ENCODE measurements at regions not wholly inside any gene's neighbourhood (a gene's known extent, or its start where the extent isn't known, plus 50 kb on each side); places are given as distances from the start of the nearest gene placed in this dataset.
"Not testable (repeated sequence)": the region's sequence is repeated elsewhere in the genome, so short reads cannot be mapped to it uniquely, and the experiment has no call there.

DNA sequence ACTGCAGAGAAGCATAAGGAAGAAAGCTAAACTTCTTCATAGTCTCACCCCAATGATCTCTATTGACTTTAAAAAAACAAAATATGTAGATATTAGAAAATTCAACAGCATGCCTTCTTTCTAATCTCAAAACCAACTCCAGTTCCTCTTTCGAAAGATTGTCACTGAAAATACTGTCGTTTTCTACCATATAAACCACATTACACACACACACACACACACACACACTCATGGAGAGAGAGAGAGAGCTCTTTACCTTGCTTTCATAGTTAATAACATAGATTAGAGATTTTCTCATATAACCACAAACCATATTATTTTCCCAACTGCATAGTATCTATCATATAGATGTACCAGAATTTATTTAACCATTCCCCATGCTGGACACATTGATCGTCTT is 296.2 kb upstream of the MGMT start:
- FAIRE-seq = no peak
- no peak for DNase-seq (ENCODE audit: low spot score)

DNA sequence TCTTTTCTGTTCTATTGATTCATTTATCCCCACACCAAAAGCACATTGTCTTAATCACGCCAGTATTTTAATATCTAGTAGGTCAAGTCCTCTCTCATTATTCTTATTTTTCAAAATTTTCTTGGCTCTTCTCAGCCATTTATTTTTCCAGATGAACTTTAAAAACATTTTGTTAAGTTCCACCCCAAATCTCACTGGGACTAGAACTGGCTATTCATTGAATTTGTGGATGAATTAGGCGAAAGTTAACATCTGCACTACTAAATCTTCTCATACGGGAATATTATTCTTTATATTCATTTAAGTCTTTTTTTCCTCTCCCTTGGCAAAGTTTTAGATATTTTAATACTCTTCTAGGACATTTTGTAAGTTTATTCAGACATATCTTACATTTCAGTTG is 295.2 kb upstream of the MGMT start:
- no peak for FAIRE-seq
- no peak for DNase-seq (ENCODE audit: low spot score)

DNA sequence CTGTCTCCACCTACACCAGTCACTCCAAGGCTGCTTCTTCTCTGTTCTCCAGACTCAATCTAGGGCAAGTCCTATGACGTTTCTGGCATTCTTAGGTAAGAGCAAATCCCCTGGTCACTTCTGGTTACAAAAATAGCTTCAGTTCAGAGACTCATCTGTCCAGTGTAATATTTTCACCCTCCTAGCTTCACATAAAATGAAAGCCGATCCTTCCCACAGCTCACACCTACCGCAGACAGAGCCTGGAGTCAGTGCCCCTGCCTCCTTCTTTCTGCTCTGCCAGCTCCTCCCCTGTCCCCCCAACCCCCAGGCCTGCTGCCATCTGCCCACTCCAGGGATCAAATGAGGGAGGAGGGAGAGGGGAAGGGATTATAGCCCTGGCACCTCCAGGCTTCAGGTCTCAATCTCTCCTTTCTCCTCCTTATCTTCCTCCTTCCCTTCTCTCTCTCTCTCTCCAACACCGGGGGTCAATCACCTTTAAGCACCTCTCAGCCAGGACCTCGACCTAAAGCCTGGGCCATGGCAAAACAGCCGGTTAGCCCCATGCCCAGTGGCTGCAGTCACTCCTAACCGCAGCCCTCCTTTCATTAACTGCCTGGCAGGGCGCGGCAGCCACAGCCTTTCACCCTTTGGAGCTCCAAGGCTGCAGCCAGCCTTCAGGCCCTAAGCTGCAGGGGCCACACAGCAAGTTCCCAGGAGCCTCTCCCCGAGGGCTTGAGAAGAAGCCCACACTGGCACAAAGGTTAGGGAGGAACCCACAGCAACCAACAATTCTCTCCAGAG is 292.6 kb upstream of the MGMT start:
- no peak for FAIRE-seq
- DNase-seq (ENCODE audit: low spot score) = no peak

DNA sequence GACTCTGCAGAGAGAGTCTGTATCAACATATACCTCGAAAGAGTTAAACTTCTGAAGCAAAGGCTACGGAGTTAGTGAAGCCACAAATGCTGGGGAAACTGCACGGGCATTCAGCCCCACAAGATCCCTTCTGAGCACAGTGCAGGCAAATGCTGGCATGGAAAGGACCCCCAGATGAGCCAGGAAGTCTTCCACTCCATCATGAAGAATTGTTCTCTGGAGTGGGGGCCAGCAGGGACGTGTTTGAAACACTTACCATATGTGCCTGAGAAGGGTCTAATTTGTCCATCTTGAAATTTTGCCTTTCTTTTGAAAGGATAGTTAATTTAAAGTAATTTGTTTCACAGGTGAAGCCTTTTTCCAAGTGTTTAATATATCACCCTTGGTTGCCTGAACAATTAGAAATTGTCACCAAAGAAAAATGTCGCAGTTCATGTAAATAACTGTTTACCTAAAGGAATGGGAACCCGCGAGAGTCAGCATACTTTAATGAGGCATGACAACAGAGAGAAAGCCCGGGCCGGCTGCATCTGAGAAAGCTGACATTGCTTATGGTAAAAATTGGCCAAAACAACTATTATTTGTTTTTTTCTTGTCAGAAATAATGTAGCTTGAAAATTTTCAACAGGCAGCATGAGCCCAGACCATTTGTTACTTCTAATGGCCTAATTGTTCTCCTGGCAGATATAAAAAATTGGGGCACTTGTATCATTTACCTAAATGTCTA is 287.6 kb upstream of the MGMT start:
- no peak for DNase-seq (ENCODE audit: low spot score)
- no peak for FAIRE-seq

DNA sequence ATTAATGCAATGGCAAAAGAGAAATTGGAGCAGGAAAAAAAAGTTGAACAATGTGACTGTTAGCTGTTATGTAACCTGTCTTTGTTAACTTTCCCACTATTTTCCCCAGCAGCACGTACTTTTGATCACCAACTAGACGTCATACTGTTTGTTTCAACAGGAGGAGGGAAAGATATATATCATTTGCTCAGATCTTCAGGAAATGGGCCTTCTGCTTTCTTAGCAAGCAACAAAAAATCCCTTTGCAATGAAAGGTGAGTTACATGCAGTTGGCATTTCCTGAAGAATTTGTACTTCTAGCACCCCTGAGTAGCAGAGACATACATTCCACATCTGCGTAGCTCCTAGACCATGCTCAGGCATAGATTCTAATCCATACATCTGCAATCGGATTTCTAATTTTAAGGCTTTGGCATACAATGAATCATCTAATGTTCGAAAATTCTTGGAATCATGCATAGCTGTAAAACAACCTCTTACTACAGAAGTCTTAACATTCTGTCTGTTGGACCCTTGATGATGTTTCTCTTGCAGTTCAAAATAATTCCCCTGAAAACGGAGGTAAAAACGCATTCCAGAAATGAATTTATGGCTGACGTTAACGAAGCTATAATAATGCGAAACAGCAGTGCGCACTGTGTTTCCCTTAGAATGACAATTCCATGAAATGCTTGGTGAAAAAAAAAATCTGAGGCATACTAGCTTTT is 286.9 kb upstream of the MGMT start:
- DNase-seq (ENCODE audit: low spot score) (no peak), FAIRE-seq (no peak)

DNA sequence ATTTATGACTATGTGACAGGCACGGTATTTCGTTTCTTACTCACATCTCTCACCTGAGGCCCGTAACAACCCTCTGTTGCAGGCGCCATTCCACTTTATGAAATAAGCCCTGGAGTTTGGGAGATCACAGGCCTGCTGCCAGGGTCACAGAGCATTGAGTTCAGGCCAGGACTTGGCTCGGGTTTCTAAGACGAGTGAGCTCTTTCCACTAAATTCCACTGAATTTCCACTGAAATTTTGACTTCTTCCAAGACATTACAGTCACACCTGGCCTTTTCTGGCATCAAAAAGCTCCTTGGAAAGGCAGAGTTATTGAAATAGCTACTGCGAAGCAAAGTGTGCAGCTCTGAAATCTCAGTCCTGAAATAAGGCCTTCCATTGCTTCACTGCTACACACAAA is 282.8 kb upstream of the MGMT start:
- FAIRE-seq = no peak
- no peak for DNase-seq (ENCODE audit: low spot score)

DNA sequence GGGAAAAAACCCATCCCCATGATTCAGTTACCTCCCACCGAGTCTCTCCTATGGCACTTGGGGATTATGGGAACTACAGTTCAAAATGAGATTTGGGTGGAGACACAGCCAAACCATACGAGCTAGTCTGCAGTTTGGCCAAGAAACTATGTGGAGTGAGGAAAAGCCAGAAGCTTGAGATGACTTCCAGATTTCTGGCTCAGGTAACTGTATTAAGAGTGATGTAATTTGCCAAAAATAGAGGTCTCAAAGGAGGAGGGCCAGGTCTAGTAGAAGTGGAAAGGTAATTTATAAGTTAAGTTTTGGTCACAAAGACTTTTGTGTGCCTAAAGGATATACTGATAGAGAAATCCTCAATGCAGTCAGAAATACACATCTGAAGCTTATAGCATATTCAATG is 279.7 kb upstream of the MGMT start:
- DNase-seq (ENCODE audit: low spot score) = no peak
- no peak for FAIRE-seq

DNA sequence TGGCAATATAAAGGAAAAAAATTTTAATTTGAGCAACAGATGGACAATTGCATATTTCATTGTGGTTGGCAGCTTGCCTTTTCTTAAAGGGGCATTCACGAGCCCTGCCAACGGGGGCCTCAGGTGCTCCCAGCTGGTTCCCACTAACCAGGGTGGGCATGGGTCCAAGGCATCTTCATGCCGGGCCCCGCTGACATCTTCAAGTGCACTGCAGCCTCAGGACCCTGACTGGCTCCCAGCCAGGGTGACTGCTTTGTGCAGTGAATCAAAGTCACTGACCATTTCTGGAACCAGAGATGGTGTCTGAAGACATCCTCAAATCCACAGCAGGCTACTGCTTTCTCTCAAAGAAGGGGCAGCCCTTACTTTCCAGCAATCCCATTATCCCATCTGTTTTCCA is 275.2 kb upstream of the MGMT start:
- FAIRE-seq (no peak), DNase-seq (ENCODE audit: low spot score) (no peak)

DNA sequence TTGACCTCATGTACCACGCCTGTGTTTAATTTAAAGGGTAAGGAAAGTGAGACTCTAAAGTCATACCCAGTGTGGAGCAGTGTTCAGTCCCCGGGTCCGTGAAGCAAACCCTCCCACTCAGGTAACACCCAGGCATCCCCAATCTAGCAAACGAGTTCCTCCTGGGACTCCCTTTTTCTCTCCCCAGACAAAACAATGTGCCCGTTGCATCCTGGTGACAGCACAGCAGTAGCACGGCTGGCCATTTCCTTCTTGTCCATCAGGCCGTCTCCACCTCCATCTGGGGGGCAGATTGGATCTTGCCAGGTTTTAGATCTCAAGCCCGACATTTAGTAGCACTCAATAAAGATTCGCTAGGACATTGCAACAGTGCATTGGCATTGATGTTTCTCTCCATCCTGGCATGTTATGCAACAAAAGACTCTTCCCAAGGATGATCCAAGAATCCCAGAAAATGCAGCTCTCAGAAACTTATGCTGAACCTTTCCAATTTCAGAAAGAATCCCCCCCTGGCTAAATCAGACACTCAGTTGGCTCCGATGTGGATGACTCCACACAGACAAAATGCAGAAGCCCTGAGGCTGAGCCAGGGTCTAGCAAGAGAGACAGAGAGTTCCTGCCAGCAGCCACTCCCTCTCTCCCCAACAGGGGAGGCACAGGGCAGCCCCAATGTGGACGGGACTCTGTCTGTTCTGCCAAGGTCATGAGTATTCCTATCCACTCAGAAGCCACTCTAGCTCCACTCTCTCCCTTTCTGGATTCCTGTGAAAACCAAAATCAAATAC is 274.5 kb upstream of the MGMT start:
- FAIRE-seq = no peak
- no peak for DNase-seq (ENCODE audit: low spot score)

DNA sequence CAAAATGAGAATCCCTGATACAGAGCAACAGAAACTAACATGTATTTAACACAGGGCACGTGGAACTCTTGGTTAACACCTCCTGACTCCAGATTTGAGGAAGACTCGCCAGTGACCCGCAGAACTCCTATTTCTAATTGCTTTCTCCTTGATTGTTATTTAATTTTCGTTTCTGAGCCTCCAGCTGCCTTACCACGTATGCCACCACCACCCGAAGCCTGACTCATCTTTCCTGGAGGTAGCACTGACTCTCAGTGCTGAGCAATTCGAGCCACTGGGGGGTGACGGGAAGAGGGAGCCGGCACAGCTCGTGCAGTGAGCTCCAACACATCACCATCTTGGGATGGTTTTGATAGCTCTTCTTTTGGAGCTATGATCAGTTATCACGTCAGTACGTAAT is 273.9 kb upstream of the MGMT start:
- DNase-seq (ENCODE audit: low spot score) (peak; percentile 57), FAIRE-seq (no peak)

DNA sequence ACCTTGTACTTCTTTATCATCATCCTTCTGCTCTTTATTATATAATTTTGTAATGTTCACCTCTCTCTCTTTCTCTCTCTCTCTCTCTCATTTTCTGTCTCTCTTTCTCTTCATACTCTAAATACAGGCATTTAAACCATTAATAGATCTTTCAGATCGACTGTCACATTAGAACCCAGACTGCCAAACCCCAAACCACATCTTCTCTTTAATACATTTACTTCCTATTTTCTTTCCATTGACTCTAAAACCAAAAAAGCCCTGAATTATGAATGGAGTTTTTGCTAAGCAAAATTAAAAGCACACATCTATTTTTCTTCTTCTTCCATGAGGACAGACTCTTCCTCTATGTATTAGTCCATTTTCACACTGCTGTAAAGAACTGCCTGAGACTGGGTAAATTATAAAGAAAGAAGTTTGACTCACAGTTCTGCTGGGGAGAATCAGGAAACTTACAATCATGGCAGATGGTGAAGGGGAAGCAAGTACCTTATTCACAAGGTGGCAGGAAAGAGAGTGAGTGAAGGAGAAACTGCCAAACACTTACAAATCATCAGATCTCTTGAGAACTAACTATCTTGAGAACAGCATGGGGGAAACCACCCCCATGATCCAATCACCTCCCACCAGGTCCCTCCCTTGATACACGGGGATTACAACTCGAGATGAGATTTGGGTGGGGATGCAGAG is 272.7 kb upstream of the MGMT start:
- FAIRE-seq = no peak
- no peak for DNase-seq (ENCODE audit: low spot score)

DNA sequence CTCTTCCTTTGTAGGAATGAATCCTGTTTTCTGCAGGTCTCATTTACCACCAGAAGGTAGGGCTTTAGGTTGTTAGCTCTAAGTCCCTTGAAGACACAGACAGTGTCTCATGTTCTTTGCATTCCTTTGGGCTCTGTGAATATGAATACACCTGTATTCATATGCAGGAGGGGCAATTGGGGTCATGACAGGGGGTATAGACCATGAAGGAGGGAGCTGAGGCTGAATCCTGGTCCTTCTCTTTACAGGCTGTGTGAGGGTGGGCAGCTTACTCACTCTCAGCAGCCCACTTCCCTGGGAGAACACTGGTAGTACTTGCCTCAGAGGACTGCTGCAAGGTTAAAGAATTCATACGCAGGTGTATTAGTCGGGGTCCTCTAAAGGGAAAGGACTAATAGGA is 267.2 kb upstream of the MGMT start:
- DNase-seq (ENCODE audit: low spot score) (no peak), FAIRE-seq (no peak)

DNA sequence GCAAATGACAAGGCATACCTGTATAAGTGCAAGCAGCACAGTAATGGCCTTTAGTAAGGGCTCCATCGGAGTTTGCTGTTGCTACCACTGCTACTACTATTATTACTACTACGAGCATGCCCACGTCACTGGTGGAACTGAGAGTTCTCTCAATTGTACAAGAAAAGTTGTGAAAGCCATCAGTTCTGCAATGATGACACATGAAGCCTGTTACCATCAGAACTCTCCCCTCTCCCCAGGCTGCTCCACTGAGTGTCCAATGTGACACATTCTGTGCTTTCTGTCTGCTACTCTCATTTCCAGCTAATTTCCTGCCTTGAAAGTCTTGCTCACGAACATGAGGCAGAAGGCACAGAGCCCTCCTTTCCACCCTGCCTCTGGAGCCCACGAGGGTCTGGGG is 263.2 kb upstream of the MGMT start:
- DNase-seq (ENCODE audit: low spot score) (no peak), FAIRE-seq (no peak)

DNA sequence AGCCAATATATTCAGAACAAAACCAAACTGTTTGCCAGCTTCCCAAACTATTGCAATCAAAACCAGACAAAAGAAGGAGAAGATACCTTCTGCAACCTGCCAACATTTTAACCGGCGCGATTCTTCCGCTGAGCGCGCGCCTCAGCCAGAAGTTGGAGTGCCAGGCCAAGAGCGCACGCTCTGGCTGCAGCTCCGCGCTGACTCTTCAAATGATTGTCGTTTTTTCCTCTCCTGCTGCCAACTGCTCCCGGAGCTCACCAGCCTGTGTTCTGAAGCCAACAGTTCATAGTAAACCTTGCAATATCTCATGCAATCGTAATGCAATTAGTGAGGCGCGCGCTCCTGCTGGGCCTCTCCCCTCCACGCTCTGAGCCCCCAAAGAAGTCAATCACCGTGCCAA is 259.7 kb upstream of the MGMT start:
- no peak for DNase-seq (ENCODE audit: low spot score)
- no peak for FAIRE-seq

DNA sequence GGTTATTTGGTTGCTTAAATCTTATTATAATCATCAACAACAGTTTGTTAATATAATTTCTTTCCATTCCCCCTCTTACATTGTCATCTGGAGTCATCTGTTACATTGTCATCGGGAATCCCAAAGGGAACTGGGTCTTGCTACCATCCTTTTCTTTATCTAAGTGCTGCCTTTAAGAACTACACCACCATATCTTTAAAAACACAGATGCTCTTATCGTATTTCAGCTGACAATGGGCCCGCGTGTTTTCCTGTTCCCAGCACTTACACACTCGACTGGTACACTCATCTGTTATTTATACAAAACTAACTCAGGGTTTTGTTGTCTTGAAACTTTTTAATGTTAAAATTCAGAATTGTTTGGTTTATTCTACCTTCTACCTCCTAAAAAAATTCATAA is 256.2 kb upstream of the MGMT start:
- no peak for FAIRE-seq
- no peak for DNase-seq (ENCODE audit: low spot score)

DNA sequence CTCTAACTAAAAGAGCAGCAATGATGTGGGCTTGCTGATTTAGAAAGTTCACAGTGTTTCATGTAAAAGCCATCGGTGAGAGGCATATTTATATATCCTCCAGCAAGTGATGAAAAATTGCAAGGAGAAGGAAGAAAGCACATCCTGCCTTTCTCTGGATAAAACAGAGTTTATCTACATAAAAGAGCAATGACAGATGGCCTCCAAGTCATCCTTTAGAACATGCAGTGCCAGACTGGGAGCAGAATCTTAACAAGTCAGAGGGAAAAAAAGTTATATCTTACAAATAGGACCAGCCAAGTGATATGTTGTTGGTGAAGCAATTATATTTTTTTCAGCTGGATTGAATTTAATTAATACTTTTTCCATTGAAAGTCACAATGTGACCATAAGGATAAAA is 253.8 kb upstream of the MGMT start:
- DNase-seq (ENCODE audit: low spot score) = no peak
- FAIRE-seq = no peak

DNA sequence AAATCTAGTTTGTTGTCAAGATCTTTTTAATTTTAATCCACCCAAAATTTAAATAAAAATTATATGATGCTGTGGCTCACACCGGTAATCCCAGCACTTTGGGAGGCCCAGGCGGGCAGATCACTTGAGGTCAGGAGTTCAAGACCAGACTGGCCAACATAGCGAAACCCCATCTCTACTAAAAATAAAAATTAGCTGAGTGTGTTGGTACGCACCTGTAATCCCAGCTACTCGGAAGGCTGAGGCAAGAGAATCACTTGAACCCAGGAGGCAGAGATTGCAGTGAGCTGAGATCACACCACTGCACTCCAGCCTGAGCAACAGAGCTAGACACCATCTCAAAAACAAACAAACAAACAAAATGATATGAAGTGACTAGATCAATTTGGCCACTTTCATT is 253.0 kb upstream of the MGMT start:
- not testable (repeated sequence) for DNase-seq (ENCODE audit: low spot score); FAIRE-seq

DNA sequence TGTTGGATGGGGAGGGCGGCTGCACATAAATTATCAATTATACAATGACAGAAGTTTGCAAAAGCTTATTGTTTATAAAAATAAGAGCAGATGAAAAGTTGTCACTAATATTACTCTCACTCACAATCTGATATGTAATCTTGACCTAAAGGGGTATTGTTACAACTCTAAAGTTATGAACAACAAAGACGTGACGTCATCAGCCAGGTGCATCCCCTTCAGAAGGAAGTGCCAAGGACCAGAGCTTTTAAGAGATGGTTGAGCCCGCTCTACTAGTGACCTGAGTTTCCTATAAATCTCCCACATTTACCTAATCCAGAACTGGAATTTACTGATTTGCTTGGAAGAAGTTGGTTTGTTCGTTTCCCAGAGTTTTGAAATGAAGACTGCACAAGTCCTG is 247.7 kb upstream of the MGMT start:
- no peak for FAIRE-seq
- no peak for DNase-seq (ENCODE audit: low spot score)

DNA sequence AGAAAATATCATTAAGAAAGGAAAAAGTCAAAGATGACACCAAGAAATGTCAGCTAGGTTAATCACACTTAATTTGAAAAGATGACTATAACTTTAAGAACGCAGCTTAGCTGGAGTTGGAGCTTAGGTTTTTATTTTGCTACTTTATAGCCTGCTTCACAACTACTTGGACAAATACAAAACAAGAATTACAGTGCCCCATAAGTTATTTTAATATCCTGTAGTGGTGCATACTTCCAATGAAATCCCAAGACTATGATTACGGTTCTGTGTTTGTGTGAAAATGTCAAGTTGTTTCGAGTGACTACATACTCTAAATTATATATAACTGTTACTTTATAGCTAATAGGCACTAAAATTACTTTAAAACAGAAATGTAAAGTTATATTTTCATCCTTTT is 244.6 kb upstream of the MGMT start:
- no peak for DNase-seq (ENCODE audit: low spot score)

DNA sequence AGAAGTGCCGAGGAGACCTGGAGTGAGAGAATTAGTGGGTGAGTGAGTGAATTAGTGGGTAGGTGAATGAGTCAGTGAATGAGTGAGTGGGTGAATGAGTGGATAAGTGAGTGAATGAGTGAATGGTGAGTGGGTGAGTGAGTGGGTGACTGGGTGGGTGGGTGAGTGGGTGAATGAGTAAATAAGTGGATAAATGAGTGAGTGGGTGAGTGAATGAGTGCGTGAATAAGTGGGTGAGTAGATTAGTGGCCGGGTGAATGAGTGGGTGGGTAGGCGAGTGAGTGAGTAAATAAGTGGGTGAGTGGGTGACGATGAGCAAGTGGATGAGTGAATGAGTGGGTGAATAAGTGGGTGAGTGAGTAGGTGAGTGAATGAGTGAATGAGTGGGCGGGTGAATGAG is 243.7 kb upstream of the MGMT start:
- DNase-seq (ENCODE audit: low spot score) (no peak), FAIRE-seq (no peak)

More for the DNA sequence above, 244.6 kb upstream of the MGMT start:
- no peak for FAIRE-seq

DNA sequence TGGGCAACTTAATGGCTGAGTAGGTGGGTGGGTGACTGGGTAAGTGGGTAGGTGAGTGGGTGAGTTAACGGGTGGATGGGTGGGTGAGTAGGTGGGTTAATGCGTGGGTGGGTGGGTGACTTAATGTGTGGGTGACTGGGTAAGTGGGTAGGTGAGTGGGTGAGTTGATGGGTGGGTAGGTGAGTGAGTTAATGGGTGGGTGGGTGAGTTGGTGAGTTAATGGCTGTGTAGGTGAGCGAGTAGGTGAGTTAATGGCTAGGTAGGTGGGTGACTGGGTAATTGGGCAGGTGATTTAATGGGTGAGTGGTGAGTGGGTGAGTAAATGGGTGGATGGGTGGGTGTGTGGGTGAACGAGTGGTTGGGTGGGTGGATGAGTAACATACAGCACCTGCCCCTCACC is 243.0 kb upstream of the MGMT start:
- DNase-seq (ENCODE audit: low spot score) (no peak), FAIRE-seq (no peak)

All from urothelium cell line (cell line).